ENCODE measurements at regions not wholly inside any gene's neighbourhood (a gene's known extent, or its start where the extent isn't known, plus 50 kb on each side); places are given as distances from the start of the nearest gene placed in this dataset.

- TF ChIP-seq RFX5 (IDR thresholded peaks at IDR 0.05; ENCODE audit: low read depth, low read length) (no peak), CTCF (conservative IDR thresholded peaks at IDR 0.05; ENCODE audit: low read depth, low read length) (no peak), RAD21 (IDR thresholded peaks at IDR 0.05; ENCODE audit: low read length) (no peak), POLR2A (IDR thresholded peaks at IDR 0.05; ENCODE audit: low read depth, low read length) (no peak), FOS (IDR thresholded peaks at IDR 0.05; ENCODE audit: low read depth, low read length) (no peak), RCOR1 (IDR thresholded peaks at IDR 0.05; ENCODE audit: insufficient replicate concordance, low read length) (no peak), MXI1 (IDR thresholded peaks at IDR 0.05; ENCODE audit: borderline replicate concordance, low read depth, low read length) (no peak), CEBPB (IDR thresholded peaks at IDR 0.05; ENCODE audit: low read depth, low read length) (no peak)
These were observed 435.3 kb upstream of the FRG1 start for GRCh38 chr4:189505380-189505779.

All from IMR-90 (cell line).